ENCODE measurements at regions not wholly inside any gene's neighbourhood (a gene's known extent, or its start where the extent isn't known, plus 50 kb on each side); places are given as distances from the start of the nearest gene placed in this dataset.

GRCh38 chr3:31140470-31140869, 246.0 kb upstream of the GADL1 start:
- DNase-seq (ENCODE audit: extremely low spot score), result no peak
- no peak for TF ChIP-seq CTCF (IDR thresholded peaks at IDR 0.05; ENCODE audit: control extremely low read depth, extremely low read depth, low read depth, missing control alignments)
- CTCF ChIA-PET, result interaction anchor here (0.8 kb wide), 1 partner anchor 11 kb away, joined by 3 read pairs; no protein-coding TSS in a partner anchor
- POLR2A ChIA-PET, result no interaction called here

GRCh38 chr3:31142139-31142538, 247.7 kb upstream of the GADL1 start:
- TF ChIP-seq CTCF (IDR thresholded peaks at IDR 0.05; ENCODE audit: control extremely low read depth, extremely low read depth, low read depth, missing control alignments), result no peak
- no peak for DNase-seq (ENCODE audit: extremely low spot score)
- ChIA-PET POLR2A (no interaction called here), CTCF (no interaction called here)

- no peak for DNase-seq (ENCODE audit: extremely low spot score)
- ChIA-PET CTCF (no interaction called here), POLR2A (no interaction called here)
- TF ChIP-seq CTCF (IDR thresholded peaks at IDR 0.05; ENCODE audit: control extremely low read depth, extremely low read depth, low read depth, missing control alignments), result no peak
These were observed 248.1 kb upstream of the GADL1 start for GRCh38 chr3:31142543-31142942.

- POLR2A ChIA-PET, result no interaction called here
- no peak for DNase-seq (ENCODE audit: extremely low spot score)
- CTCF ChIA-PET, result interaction anchor here (0.6 kb wide), 1 partner anchor 10 kb away, joined by 3 read pairs; no protein-coding TSS in a partner anchor
- TF ChIP-seq CTCF (IDR thresholded peaks at IDR 0.05; ENCODE audit: control extremely low read depth, extremely low read depth, low read depth, missing control alignments), result no peak
These were observed 250.6 kb upstream of the GADL1 start for GRCh38 chr3:31145062-31145461.

GRCh38 chr3:31147550-31147949, 253.1 kb upstream of the GADL1 start:
- DNase-seq (ENCODE audit: extremely low spot score), result no peak
- no peak for TF ChIP-seq CTCF (IDR thresholded peaks at IDR 0.05; ENCODE audit: control extremely low read depth, extremely low read depth, low read depth, missing control alignments)
- CTCF ChIA-PET, result interaction anchor here (1.3 kb wide), 1 partner anchor 10 kb away, joined by 3 read pairs; no protein-coding TSS in a partner anchor
- POLR2A ChIA-PET, result no interaction called here

GRCh38 chr3:31157047-31157694, 262.7 kb upstream of the GADL1 start:
- ChIA-PET CTCF (interaction anchor here (1.1 to 2.5 kb wide), 5 partner anchors 11 to 70 kb away, joined by 3 to 7 read pairs (median 4); no protein-coding TSS in a partner anchor), POLR2A (no interaction called here)
- no peak for TF ChIP-seq CTCF (IDR thresholded peaks at IDR 0.05; ENCODE audit: control extremely low read depth, extremely low read depth, low read depth, missing control alignments)
- no peak for DNase-seq (ENCODE audit: extremely low spot score)
